GM12878 (cell line): ENCODE measurements at regions not wholly inside any gene's neighbourhood (a gene's known extent, or its start where the extent isn't known, plus 50 kb on each side); places are given as distances from the start of the nearest gene placed in this dataset.

Experiments
- ATAC-seq: fragments of 200-7000 bp; cut with Tn5 transposase; 3 replicates; pipeline ENCODE4 v1.9.1; 2020; ENCODE audit warnings: mild to moderate bottlenecking, moderate library complexity
- BruUV-seq: library from RNA; stranded (reverse); fragments of 400-500 nt; replicated peaks from 2 replicates; lab custom pipeline; 2021; lab: Mats Ljungman, UMichigan
- CTCF ChIA-PET: fragments of 300-600 bp; sonication (Branson Sonifier 250); formaldehyde crosslinking; extraction: SDS; loops from one replicate; lab custom pipeline; 2021; ENCODE audit warnings: inconsistent platforms; lab: Yijun Ruan, JAX
- POLR2A ChIA-PET: fragments of 350-600 bp; formaldehyde crosslinking; extraction: SDS; loops from one replicate; lab custom pipeline; 2021; ENCODE audit warnings: inconsistent platforms; lab: Charles Lee
- RAD21 ChIA-PET: fragments of 300-600 bp; sonication (Branson Sonifier 250); formaldehyde crosslinking; loops from one replicate; lab custom pipeline; 2023; ENCODE audit warnings: antibody characterized with exemption; ENCODE audit not compliant: unreplicated experiment; lab: Charles Lee
- SMC1A ChIA-PET: fragments of 300-600 bp; sonication (Branson Sonifier 250); formaldehyde crosslinking; loops from one replicate; lab custom pipeline; 2023; ENCODE audit not compliant: unreplicated experiment, uncharacterized antibody; lab: Charles Lee
- DNase-seq: peaks from one replicate; pipeline ENCODE4 v3.0.0-alpha.2; 2011; ENCODE audit warnings: low read depth, low spot score
- FAIRE-seq: peaks from 3 replicates; lab custom pipeline; 2011; peaks lifted over from hg19 to GRCh38; lab: Jason Lieb, UNC
- H2AFZ ChIP-seq: 2 replicates; pipeline ENCODE4 v1.6.0; 2011; ENCODE audit warnings: low read depth, low read length, control low read depth; ENCODE audit not compliant: control insufficient read depth
- H3K27ac ChIP-seq: 2 replicates; pipeline ENCODE4 v1.5.1; 2011; ENCODE audit warnings: control low read depth; ENCODE audit not compliant: control insufficient read depth, insufficient read depth
- H3K27me3 ChIP-seq, 2 experiments: replicated peaks in 1 of 2; 2 replicates each; pipeline versions ENCODE4 v1.6.0 to v1.6.1; 2011; ENCODE audit warnings: low read length in 1 of 2; ENCODE audit not compliant: control insufficient read depth in 2 of 2, insufficient read depth in 2 of 2
- H3K36me3 ChIP-seq, 2 experiments: 2 replicates each; pipeline ENCODE4 v1.5.1; 2011; ENCODE audit warnings: low read length in 1 of 2; ENCODE audit not compliant: control insufficient read depth in 2 of 2, insufficient read depth in 2 of 2
- H3K4me1 ChIP-seq: 2 replicates; pipeline ENCODE4 v1.6.1; 2011; ENCODE audit warnings: mild to moderate bottlenecking, low read length, moderate library complexity, mixed read lengths; ENCODE audit not compliant: control insufficient read depth, insufficient read depth
- H3K4me2 ChIP-seq: 2 replicates; pipeline ENCODE4 v1.6.0; 2011; ENCODE audit warnings: control low read depth; ENCODE audit not compliant: control insufficient read depth, insufficient read depth
- H3K4me3 ChIP-seq: fragments of 200-600 bp; sonication (generic); 2 replicates; pipeline ENCODE4 v1.5.1; 2016
- H3K79me2 ChIP-seq: 2 replicates; pipeline ENCODE4 v1.6.0; 2011; ENCODE audit warnings: low read length; ENCODE audit not compliant: control insufficient read depth, insufficient read depth
- H3K9ac ChIP-seq: 2 replicates; pipeline ENCODE4 v1.8.0; 2011; ENCODE audit warnings: low read length, control low read depth, mixed read lengths; ENCODE audit not compliant: control insufficient read depth, insufficient read depth
- H3K9me3 ChIP-seq: replicated peaks from 3 replicates; pipeline ENCODE4 v1.5.1; 2011; ENCODE audit warnings: mild to moderate bottlenecking, low read length; ENCODE audit not compliant: control insufficient read depth, insufficient read depth
- H4K20me1 ChIP-seq: 2 replicates; pipeline ENCODE4 v1.6.0; 2011; ENCODE audit not compliant: control insufficient read depth, insufficient read depth
- CBX3 ChIP-seq: fragments of 200-600 bp; sonication (generic); IDR thresholded peaks from 2 replicates; pipeline ENCODE4 v1.6.1; 2016; ENCODE audit warnings: low read depth, borderline replicate concordance
- CHD4 ChIP-seq: fragments of 200-600 bp; sonication (generic); IDR thresholded peaks from 2 replicates; pipeline ENCODE4 v1.6.1; 2016; ENCODE audit warnings: mild to moderate bottlenecking
- MTA3 ChIP-seq: IDR thresholded peaks from 2 replicates; pipeline ENCODE4 v1.6.1; 2012; ENCODE audit warnings: low read length, inconsistent platforms, borderline replicate concordance
- RAD51 ChIP-seq: fragments of 450-650 bp; IDR thresholded peaks from 2 replicates; pipeline ENCODE4 v1.6.1; 2016; ENCODE audit warnings: moderate library complexity, mild to moderate bottlenecking, inconsistent platforms
- RB1 ChIP-seq: fragments of 450-650 bp; formaldehyde crosslinking; IDR thresholded peaks from 2 replicates; pipeline ENCODE4 v1.6.1; 2017; ENCODE audit warnings: mild to moderate bottlenecking, borderline replicate concordance
- RFX5 ChIP-seq: IDR thresholded peaks from 2 replicates; pipeline ENCODE4 v1.6.1; 2011; ENCODE audit warnings: low read depth, low read length, improper control_type of control experiment
- ZNF217 ChIP-seq: fragments of 450-650 bp; IDR thresholded peaks from 2 replicates; pipeline ENCODE4 v1.6.1; 2017; ENCODE audit warnings: antibody characterized with exemption, mild to moderate bottlenecking
- ZNF274 ChIP-seq: IDR thresholded peaks from one replicate; pipeline ENCODE4 v1.8.0; 2011; ENCODE audit not compliant: insufficient read length, insufficient read depth
- WGBS: methylation state at CpG from one replicate; pipeline ENCODE4 v1.1.6; 2016; ENCODE audit warnings: low lambda C conversion rate; ENCODE audit not compliant: insufficient replicate concordance, insufficient coverage; ENCODE audit errors: missing lambda C conversion rate; 5-methylcytosine and 5-hydroxymethylcytosine counted together
- in situ Hi-C: fragments of 300-500 bp; cut with MboI; formaldehyde crosslinking; loops from 9 replicates; pipeline ENCODE4 v1.14.3; 2018; ENCODE audit warnings: mixed read lengths
- intact Hi-C: fragments of 100-400 bp; cut with micrococcal nuclease; formaldehyde crosslinking; loops from one replicate; pipeline ENCODE4 v1.14.2; 2022; ENCODE audit not compliant: unreplicated experiment
- TF ChIP-seq, protein P1 (sequence below): fragments of 450-650 bp; formaldehyde crosslinking; IDR thresholded peaks from 2 replicates; pipeline ENCODE4 v1.4.0; 2020; ENCODE audit warnings: mild to moderate bottlenecking, moderate library complexity

GRCh38 chr12:30043151-30043847 lies 259.6 kb upstream of the TMTC1 start:
- ChIA-PET CTCF (no interaction called here), RAD21 (no interaction called here), SMC1A (no interaction called here), POLR2A (no interaction called here)
- no peaks in the 10 kb centered on the region for H3K9me3 ChIP-seq
- 19% methylated on average over 6 of the region's 6 CpGs for WGBS
- H3K27me3 ChIP-seq, result no peaks in the 10 kb centered on the region; a peak in 1 of 4 replicates
- ATAC-seq (no peak), FAIRE-seq (no peak), DNase-seq (no peak)
- H3K27ac ChIP-seq, result no peak overlapping the region
- H3K4me3 ChIP-seq, result no peak overlapping the region
- H3K79me2 ChIP-seq, result no peaks in the 10 kb centered on the region
- H3K4me2 ChIP-seq, result no peak overlapping the region
- H2AFZ ChIP-seq, result no peak overlapping the region
- no peaks in the 10 kb centered on the region for H3K36me3 ChIP-seq
- no peaks in the 10 kb centered on the region for H4K20me1 ChIP-seq
- no peak for TF ChIP-seq CHD4
- TF ChIP-seq MTA3, result no peak
- no peak for TF ChIP-seq RAD51
- no peak for TF ChIP-seq ZNF217
- no peak for TF ChIP-seq CBX3
- no peak for TF ChIP-seq RFX5
- TF ChIP-seq, protein P1, sequence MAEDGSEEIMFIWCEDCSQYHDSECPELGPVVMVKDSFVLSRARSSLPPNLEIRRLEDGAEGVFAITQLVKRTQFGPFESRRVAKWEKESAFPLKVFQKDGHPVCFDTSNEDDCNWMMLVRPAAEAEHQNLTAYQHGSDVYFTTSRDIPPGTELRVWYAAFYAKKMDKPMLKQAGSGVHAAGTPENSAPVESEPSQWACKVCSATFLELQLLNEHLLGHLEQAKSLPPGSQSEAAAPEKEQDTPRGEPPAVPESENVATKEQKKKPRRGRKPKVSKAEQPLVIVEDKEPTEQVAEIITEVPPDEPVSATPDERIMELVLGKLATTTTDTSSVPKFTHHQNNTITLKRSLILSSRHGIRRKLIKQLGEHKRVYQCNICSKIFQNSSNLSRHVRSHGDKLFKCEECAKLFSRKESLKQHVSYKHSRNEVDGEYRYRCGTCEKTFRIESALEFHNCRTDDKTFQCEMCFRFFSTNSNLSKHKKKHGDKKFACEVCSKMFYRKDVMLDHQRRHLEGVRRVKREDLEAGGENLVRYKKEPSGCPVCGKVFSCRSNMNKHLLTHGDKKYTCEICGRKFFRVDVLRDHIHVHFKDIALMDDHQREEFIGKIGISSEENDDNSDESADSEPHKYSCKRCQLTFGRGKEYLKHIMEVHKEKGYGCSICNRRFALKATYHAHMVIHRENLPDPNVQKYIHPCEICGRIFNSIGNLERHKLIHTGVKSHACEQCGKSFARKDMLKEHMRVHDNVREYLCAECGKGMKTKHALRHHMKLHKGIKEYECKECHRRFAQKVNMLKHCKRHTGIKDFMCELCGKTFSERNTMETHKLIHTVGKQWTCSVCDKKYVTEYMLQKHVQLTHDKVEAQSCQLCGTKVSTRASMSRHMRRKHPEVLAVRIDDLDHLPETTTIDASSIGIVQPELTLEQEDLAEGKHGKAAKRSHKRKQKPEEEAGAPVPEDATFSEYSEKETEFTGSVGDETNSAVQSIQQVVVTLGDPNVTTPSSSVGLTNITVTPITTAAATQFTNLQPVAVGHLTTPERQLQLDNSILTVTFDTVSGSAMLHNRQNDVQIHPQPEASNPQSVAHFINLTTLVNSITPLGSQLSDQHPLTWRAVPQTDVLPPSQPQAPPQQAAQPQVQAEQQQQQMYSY (CRISPR knock-in tag), result no peak
- no peak for TF ChIP-seq ZNF274
- TF ChIP-seq RB1, result no peak
- intact Hi-C loops (no loop called here), in situ Hi-C loops (no loop called here)
- H3K4me1 ChIP-seq, result no peaks in the 10 kb centered on the region
- BruUV-seq, result no TSS peak
- H3K9ac ChIP-seq, result no peak overlapping the region
